Loucy (cell line): ENCODE measurements at regions not wholly inside any gene's neighbourhood (a gene's known extent, or its start where the extent isn't known, plus 50 kb on each side); places are given as distances from the start of the nearest gene placed in this dataset.
A peak's percentile ranks its signal among the peaks of the same experiment; 100 is the strongest.

Experiments
- H2AFZ ChIP-seq: fragments of 200-600 bp; sonication (generic); 2 replicates; pipeline ENCODE4 v1.6.0; 2016; ENCODE audit warnings: antibody characterized with exemption, mild to moderate bottlenecking, low read length, moderate library complexity
- H3F3A ChIP-seq: fragments of 200-600 bp; 2 replicates; pipeline ENCODE4 v1.6.0; 2016; ENCODE audit warnings: antibody characterized with exemption, low read depth, mild to moderate bottlenecking
- H3K27me3 ChIP-seq: fragments of 200-600 bp; sonication (generic); 2 replicates; pipeline ENCODE4 v1.6.1; 2014; ENCODE audit warnings: low read length, mild to moderate bottlenecking; ENCODE audit not compliant: insufficient read depth, poor library complexity, severe bottlenecking
- H3K36me3 ChIP-seq: fragments of 200-600 bp; sonication (generic); 2 replicates; pipeline ENCODE4 v1.6.1; 2016; ENCODE audit warnings: low read length; ENCODE audit not compliant: insufficient read depth
- H3K4me1 ChIP-seq: fragments of 200-600 bp; sonication (generic); 2 replicates; pipeline ENCODE4 v1.5.1; 2014; ENCODE audit warnings: low read length, mild to moderate bottlenecking; ENCODE audit not compliant: insufficient read depth, poor library complexity, severe bottlenecking
- H3K4me2 ChIP-seq: fragments of 200-600 bp; sonication (generic); 2 replicates; pipeline ENCODE4 v1.6.0; 2014; ENCODE audit warnings: antibody characterized with exemption, low read length, low read depth, mild to moderate bottlenecking; ENCODE audit not compliant: poor library complexity, severe bottlenecking
- H3K4me3 ChIP-seq: fragments of 200-600 bp; sonication (generic); 2 replicates; pipeline ENCODE4 v1.5.1; 2014; ENCODE audit warnings: low read length, mild to moderate bottlenecking, mixed read lengths; ENCODE audit not compliant: poor library complexity, severe bottlenecking
- H3K79me2 ChIP-seq: fragments of 200-600 bp; sonication (generic); 2 replicates; pipeline ENCODE4 v1.6.1; 2014; ENCODE audit warnings: low read length; ENCODE audit not compliant: insufficient read depth
- H3K9ac ChIP-seq: fragments of 200-600 bp; sonication (generic); 2 replicates; pipeline ENCODE4 v1.6.0; 2014; ENCODE audit warnings: mild to moderate bottlenecking, low read depth, low read length, moderate library complexity; ENCODE audit not compliant: poor library complexity, severe bottlenecking
- H3K9me2 ChIP-seq: fragments of 200-600 bp; sonication (generic); replicated peaks from 2 replicates; pipeline ENCODE4 v1.6.1; 2016; ENCODE audit warnings: low read depth, low read length, mixed read lengths
- H3K9me3 ChIP-seq: fragments of 200-600 bp; sonication (generic); 2 replicates; pipeline ENCODE4 v1.6.1; 2014; ENCODE audit warnings: mild to moderate bottlenecking, antibody characterized with exemption, low read length, low read depth; ENCODE audit not compliant: insufficient read depth
- H4K20me1 ChIP-seq: fragments of 200-600 bp; sonication (generic); 2 replicates; pipeline ENCODE4 v1.6.0; 2014; ENCODE audit warnings: antibody characterized with exemption, low read length, mild to moderate bottlenecking; ENCODE audit not compliant: insufficient read depth, poor library complexity, severe bottlenecking
- EZH2phosphoT487 ChIP-seq: fragments of 200-600 bp; IDR thresholded peaks from 2 replicates; pipeline ENCODE4 v1.6.1; 2018; ENCODE audit warnings: antibody characterized with exemption, mild to moderate bottlenecking, moderate library complexity, borderline replicate concordance
- TF ChIP-seq, protein P1 (sequence below): fragments of 200-600 bp; sonication (generic); conservative IDR thresholded peaks from 2 replicates; pipeline ENCODE4 v1.5.1; 2014; ENCODE audit warnings: mild to moderate bottlenecking, antibody characterized with exemption, low read length

DNA sequence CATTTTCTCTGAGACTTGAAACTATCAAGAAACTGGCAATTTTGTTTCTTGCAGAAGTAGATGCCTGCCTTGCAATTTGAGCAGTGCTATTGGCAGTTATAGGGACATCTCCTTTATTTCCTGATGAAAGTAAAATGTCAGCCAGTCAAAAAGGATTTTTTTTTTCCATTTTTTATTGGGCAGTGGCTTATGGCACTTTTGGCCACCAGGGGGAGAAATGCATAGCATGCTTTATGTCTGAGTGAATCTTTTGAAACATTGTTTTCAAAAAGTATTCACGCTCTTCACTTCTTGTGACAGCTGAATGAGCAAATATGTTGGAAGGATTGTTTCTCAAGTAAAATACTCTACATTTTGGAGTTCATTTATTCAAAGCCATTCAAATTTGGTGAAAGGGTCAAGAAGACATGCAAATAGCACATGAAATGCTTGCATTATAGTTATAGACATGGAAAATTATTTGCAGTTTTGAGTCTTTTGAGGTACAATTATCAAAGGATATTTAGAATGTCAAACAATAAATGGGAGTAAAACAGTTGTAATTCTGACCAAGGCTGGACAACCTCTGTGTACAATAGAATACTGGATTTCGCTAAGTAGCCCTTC is 491.0 kb downstream of the CDH2 start:
- Histone ChIP-seq H3K79me2 (no peaks in the 10 kb centered on the region), H3K4me3 (no peak overlapping the region), H3K36me3 (no peaks in the 10 kb centered on the region), H3K9me3 (peaks cover 5% of the 10 kb centered on the region; the same call in 1 of the 2 replicates), H2AFZ (peak overlapping the region; percentile 61; the same call in 1 of the 2 replicates), H3K27me3 (no peaks in the 10 kb centered on the region), H3F3A (no peaks in the 10 kb centered on the region), H4K20me1 (no peaks in the 10 kb centered on the region), H3K4me1 (no peaks in the 10 kb centered on the region), H3K9me2 (no peaks in the 10 kb centered on the region), H3K9ac (no peak overlapping the region), H3K4me2 (no peak overlapping the region)
- TF ChIP-seq EZH2phosphoT487, result no peak
- TF ChIP-seq, protein P1, sequence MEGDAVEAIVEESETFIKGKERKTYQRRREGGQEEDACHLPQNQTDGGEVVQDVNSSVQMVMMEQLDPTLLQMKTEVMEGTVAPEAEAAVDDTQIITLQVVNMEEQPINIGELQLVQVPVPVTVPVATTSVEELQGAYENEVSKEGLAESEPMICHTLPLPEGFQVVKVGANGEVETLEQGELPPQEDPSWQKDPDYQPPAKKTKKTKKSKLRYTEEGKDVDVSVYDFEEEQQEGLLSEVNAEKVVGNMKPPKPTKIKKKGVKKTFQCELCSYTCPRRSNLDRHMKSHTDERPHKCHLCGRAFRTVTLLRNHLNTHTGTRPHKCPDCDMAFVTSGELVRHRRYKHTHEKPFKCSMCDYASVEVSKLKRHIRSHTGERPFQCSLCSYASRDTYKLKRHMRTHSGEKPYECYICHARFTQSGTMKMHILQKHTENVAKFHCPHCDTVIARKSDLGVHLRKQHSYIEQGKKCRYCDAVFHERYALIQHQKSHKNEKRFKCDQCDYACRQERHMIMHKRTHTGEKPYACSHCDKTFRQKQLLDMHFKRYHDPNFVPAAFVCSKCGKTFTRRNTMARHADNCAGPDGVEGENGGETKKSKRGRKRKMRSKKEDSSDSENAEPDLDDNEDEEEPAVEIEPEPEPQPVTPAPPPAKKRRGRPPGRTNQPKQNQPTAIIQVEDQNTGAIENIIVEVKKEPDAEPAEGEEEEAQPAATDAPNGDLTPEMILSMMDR, result peak; percentile 88

DNA sequence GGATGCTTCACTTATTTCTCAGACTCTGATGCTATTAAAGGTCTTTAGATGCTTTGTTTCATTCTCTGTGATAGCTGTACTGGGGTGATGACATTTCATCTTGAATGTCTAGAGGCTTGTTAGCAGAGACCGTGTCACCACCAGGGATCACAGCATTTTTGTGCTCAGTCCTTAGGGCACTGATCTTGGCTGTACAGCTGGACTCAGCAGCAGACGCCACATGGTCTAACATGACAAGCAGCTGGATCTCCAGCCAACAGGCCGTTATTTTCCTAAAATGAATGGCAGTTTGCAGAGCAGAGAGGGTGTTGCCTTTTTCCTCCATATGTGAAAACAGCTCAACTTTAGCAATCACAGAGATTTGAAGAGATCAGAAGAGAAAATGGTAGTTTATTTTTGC is 491.8 kb downstream of the CDH2 start:
- Histone ChIP-seq H3K9ac (no peak overlapping the region), H3K79me2 (no peaks in the 10 kb centered on the region), H3K36me3 (no peaks in the 10 kb centered on the region), H3K9me3 (peaks cover 5% of the 10 kb centered on the region; the same call in 1 of the 2 replicates), H3K27me3 (no peaks in the 10 kb centered on the region), H2AFZ (0 out of 2 replicates have a peak overlapping the region, but pooled peaks have one; percentile 61), H3K4me3 (no peak overlapping the region), H3K9me2 (no peaks in the 10 kb centered on the region), H4K20me1 (no peaks in the 10 kb centered on the region), H3K4me2 (no peak overlapping the region), H3F3A (no peaks in the 10 kb centered on the region), H3K4me1 (no peaks in the 10 kb centered on the region)
- TF ChIP-seq, protein P1, result no peak
- TF ChIP-seq EZH2phosphoT487, result no peak

DNA sequence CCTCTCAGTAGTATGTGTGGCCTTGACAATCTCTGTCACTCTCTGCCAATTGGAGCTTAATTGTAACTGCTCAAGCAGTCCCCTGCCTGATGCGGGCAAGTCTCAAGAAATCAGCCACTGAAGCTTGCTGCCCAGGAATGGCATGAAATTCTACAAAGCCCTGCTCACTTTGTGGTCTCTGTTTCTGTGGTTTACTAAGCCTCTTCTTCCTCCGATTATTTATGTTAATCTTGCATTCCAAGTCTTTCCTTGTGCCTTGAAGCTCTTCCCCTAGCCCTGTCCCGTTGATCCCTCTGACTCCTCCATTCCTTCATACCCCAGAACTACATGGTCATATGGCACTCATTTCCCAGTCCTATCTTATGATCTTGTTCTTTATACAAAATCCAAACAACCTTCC is 489.3 kb upstream of the CHST9 start:
- no peak overlapping the region for H3K4me2 ChIP-seq
- H3K36me3 ChIP-seq, result no peaks in the 10 kb centered on the region
- H4K20me1 ChIP-seq, result no peaks in the 10 kb centered on the region
- no peak overlapping the region for H3K9ac ChIP-seq
- H3K9me3 ChIP-seq, result no peaks in the 10 kb centered on the region
- no peaks in the 10 kb centered on the region for H3K9me2 ChIP-seq
- no peaks in the 10 kb centered on the region for H3K4me1 ChIP-seq
- H3K27me3 ChIP-seq, result no peaks in the 10 kb centered on the region
- no peak for TF ChIP-seq EZH2phosphoT487
- TF ChIP-seq, protein P1, result no peak
- H3K4me3 ChIP-seq, result no peak overlapping the region
- H2AFZ ChIP-seq, result no peak overlapping the region
- no peaks in the 10 kb centered on the region for H3F3A ChIP-seq
- H3K79me2 ChIP-seq, result no peaks in the 10 kb centered on the region
